Erythroblast (primary cell): ENCODE measurements at regions not wholly inside any gene's neighbourhood (a gene's known extent, or its start where the extent isn't known, plus 50 kb on each side); places are given as distances from the start of the nearest gene placed in this dataset.

Source experiments
- GATA1 ChIP-seq: IDR thresholded peaks from 2 replicates; pipeline ENCODE4 v1.6.1; 2011; ENCODE audit warnings: low read depth, mild to moderate bottlenecking, control low read depth, low read length, moderate library complexity
- POLR2A ChIP-seq: IDR thresholded peaks from 2 replicates; pipeline ENCODE4 v1.6.1; 2011; ENCODE audit warnings: mild to moderate bottlenecking, low read length

GRCh38 chr5:61680247-61680646 lies 348.2 kb downstream of the ZSWIM6 start:
- TF ChIP-seq POLR2A (no peak), GATA1 (no peak)
